ENCODE measurements at regions not wholly inside any gene's neighbourhood (a gene's known extent, or its start where the extent isn't known, plus 50 kb on each side); places are given as distances from the start of the nearest gene placed in this dataset.
"Not testable (repeated sequence)": the region's sequence is repeated elsewhere in the genome, so short reads cannot be mapped to it uniquely, and the experiment has no call there.

DNA sequence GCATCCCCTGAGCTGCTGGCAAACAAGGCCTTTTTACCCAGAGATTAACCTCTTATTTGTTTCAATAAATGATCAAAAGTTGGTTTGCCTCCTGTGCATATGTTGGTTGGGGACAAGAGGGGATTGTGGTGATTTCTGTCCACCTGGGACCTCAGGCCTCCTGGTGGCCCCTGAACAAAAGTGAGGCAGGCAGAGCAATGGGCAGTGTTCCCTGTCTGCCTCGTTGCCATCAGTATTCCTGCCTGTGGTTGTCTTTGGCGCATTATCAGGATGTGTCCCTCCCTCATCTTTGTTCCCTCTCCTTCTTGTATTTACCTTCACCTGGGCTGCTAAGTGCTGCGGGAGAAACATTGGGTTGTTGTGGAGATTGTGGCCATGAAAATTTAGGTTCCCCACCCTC lies 65.3 kb upstream of the DRD5 start:
- H3K27me3 ChIP-seq, result no peaks in the 10 kb centered on the region
- H3K36me3 ChIP-seq, result no peaks in the 10 kb centered on the region
- H3K4me1 ChIP-seq, result no peaks in the 10 kb centered on the region
- intact Hi-C loops (cut with DNase I), result no loop called here
- no peak for TF ChIP-seq CTCF (IDR thresholded peaks at IDR 0.05)
- DNase-seq (no peak), FAIRE-seq (no peak), ATAC-seq (no peak)
- no peaks in the 10 kb centered on the region for H3K9me3 ChIP-seq
- WGBS, 2 donors, result 22 to 24% methylated on average over 3 of the region's 3 CpGs
- no peak overlapping the region for H3K27ac ChIP-seq
- H3K4me3 ChIP-seq, result no peak overlapping the region

DNA sequence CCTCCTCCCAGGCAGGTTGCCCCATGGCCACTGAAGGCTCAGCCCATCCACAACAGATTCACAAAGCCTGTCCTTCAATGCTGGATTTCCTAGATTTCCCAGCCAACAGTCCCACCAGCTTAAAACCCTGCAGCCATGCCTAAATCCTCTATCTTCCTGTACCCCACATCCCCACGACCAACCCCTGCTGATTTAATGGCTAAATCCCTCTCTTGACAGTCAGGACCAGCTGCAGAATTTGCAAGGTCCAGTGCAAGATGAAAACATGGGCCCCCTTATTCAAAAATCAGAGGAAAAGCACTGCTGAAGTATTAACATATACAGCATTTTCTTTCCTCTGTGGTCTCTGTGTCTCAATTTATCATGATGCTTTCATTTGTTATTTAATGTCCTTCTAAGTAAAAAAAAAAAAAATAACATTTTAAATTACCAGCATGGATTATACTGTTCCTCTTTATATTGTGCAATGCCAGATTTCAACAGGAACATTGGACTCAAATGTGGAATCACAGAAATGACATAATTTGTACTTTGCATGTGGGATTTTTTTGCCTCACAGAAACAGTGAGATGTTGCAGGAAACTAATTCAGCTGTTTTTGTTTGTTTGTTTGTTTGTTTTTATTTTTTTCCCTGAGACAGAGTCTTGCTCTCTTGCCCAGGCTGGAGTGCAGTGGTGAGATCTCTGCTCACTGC lies 63.0 kb upstream of the DRD5 start:
- intact Hi-C loops (cut with DNase I); FAIRE-seq; H3K9me3 ChIP-seq; H3K27ac ChIP-seq; ATAC-seq; H3K4me3 ChIP-seq; H3K4me1 ChIP-seq; H3K27me3 ChIP-seq; DNase-seq; H3K36me3 ChIP-seq: not testable (repeated sequence)
- 28 to 29% methylated on average over 1 of the region's 1 CpG for WGBS, 2 donors

- H3K4me3 ChIP-seq; H3K9me3 ChIP-seq; H3K36me3 ChIP-seq; FAIRE-seq; intact Hi-C loops (cut with DNase I); ATAC-seq; H3K27ac ChIP-seq; H3K27me3 ChIP-seq; H3K4me1 ChIP-seq; DNase-seq: not testable (repeated sequence)
- WGBS, 2 donors, result 61 to 82% methylated on average over 11 of the region's 11 CpGs
These were observed 59.3 kb upstream of the DRD5 start for GRCh38 chr4:9722131-9722530.

Small RNA genes lying in the stretch of these regions (microRNA-seq; reads per million reads assigned to microRNA genes)
- gene MIR548I2, result 0 reads per million in 2 donors

Measured in pancreas (tissue), 10 donors.